Mesenchymal stem cell (in vitro differentiated cells and primary cell): ENCODE measurements at regions not wholly inside any gene's neighbourhood (a gene's known extent, or its start where the extent isn't known, plus 50 kb on each side); places are given as distances from the start of the nearest gene placed in this dataset.

Experiments
- DNase-seq: peaks from one replicate; pipeline ENCODE4 v3.0.0-alpha.2; 2013
- H2AFZ ChIP-seq: one replicate; pipeline ENCODE4 v1.6.1; 2013; ENCODE audit warnings: low read depth, mild to moderate bottlenecking, control low read depth, inconsistent platforms, low read length, moderate library complexity
- H2AK5ac ChIP-seq: 2 replicates; pipeline ENCODE4 v1.6.1; 2013; ENCODE audit warnings: low read length, moderate library complexity, mild to moderate bottlenecking, inconsistent platforms; ENCODE audit not compliant: severe bottlenecking
- H2BK120ac ChIP-seq: one replicate; pipeline ENCODE4 v1.6.1; 2013; ENCODE audit warnings: low read depth, mild to moderate bottlenecking, inconsistent platforms, low read length, moderate library complexity
- H2BK12ac ChIP-seq, 2 experiments: one replicate each; pipeline ENCODE4 v1.6.1; 2013; ENCODE audit warnings: inconsistent platforms in 2 of 2, low read length in 2 of 2, mild to moderate bottlenecking in 2 of 2, moderate library complexity in 2 of 2, control low read depth in 1 of 2
- H2BK15ac ChIP-seq: one replicate; pipeline ENCODE4 v1.6.1; 2013; ENCODE audit warnings: mild to moderate bottlenecking, low read depth, inconsistent platforms; ENCODE audit not compliant: poor library complexity, severe bottlenecking
- H2BK5ac ChIP-seq: 2 replicates; pipeline ENCODE4 v1.6.1; 2013; ENCODE audit warnings: low read depth, mild to moderate bottlenecking, low read length, control low read depth, inconsistent platforms; ENCODE audit not compliant: poor library complexity, severe bottlenecking
- H3K14ac ChIP-seq, 2 experiments: one replicate each; pipeline ENCODE4 v1.6.1; 2013; ENCODE audit warnings: inconsistent platforms in 2 of 2, low read length in 2 of 2, control low read depth in 1 of 2, mild to moderate bottlenecking in 1 of 2, moderate library complexity in 1 of 2
- H3K18ac ChIP-seq, 2 experiments: one replicate each; pipeline ENCODE4 v1.6.1; 2013; ENCODE audit warnings: inconsistent platforms in 2 of 2, low read length in 2 of 2, control low read depth in 1 of 2, low read depth in 1 of 2, mild to moderate bottlenecking in 1 of 2
- H3K23ac ChIP-seq, 2 experiments: one replicate each; pipeline ENCODE4 v1.6.1; 2013; ENCODE audit warnings: inconsistent platforms in 2 of 2, low read length in 2 of 2, mild to moderate bottlenecking in 2 of 2, moderate library complexity in 2 of 2, control low read depth in 1 of 2
- H3K27ac ChIP-seq: 2 replicates; pipeline ENCODE4 v1.5.1; 2013; ENCODE audit warnings: mild to moderate bottlenecking, moderate library complexity, low read length, control low read depth, inconsistent platforms; ENCODE audit not compliant: poor library complexity, severe bottlenecking
- H3K27me3 ChIP-seq, 2 experiments: 2 replicates each; pipeline versions ENCODE4 v1.6.1 to v1.7.0; 2013; ENCODE audit warnings: low read length in 2 of 2, mild to moderate bottlenecking in 2 of 2, moderate library complexity in 2 of 2, control low read depth in 1 of 2, inconsistent platforms in 1 of 2; ENCODE audit not compliant: control insufficient read depth in 1 of 2, insufficient read depth in 1 of 2
- H3K36me3 ChIP-seq, 2 experiments: 2 replicates each; pipeline versions ENCODE4 v1.6.1 to v1.7.0; 2013; ENCODE audit warnings: low read length in 2 of 2, control low read depth in 1 of 2, inconsistent platforms in 1 of 2, low read depth in 1 of 2, mild to moderate bottlenecking in 1 of 2; ENCODE audit not compliant: insufficient read depth in 2 of 2, control insufficient read depth in 1 of 2
- H3K4ac ChIP-seq, 2 experiments: one replicate each; pipeline ENCODE4 v1.6.1; 2013; ENCODE audit warnings: inconsistent platforms in 2 of 2, low read length in 2 of 2, mild to moderate bottlenecking in 2 of 2, moderate library complexity in 2 of 2, control low read depth in 1 of 2, low read depth in 1 of 2
- H3K4me1 ChIP-seq: 2 replicates; pipeline ENCODE4 v1.6.1; 2013; ENCODE audit warnings: low read depth, low read length, control low read depth; ENCODE audit not compliant: control insufficient read depth, insufficient read depth
- H3K4me2 ChIP-seq: 2 replicates; pipeline ENCODE4 v1.6.1; 2013; ENCODE audit warnings: low read length, mild to moderate bottlenecking, inconsistent platforms; ENCODE audit not compliant: poor library complexity, severe bottlenecking
- H3K4me3 ChIP-seq, 2 experiments: 2 replicates each; pipeline versions ENCODE4 v1.5.1 to v1.7.0; 2013; ENCODE audit warnings: low read length in 2 of 2, mild to moderate bottlenecking in 2 of 2, control low read depth in 1 of 2, low read depth in 1 of 2; ENCODE audit not compliant: insufficient read depth in 1 of 2
- H3K79me1 ChIP-seq: replicated peaks from 2 replicates; pipeline ENCODE4 v1.6.1; 2013; ENCODE audit warnings: mild to moderate bottlenecking, control low read depth, low read length, inconsistent platforms; ENCODE audit not compliant: poor library complexity, severe bottlenecking
- H3K9ac ChIP-seq: 2 replicates; pipeline ENCODE4 v1.7.0; 2013; ENCODE audit warnings: mild to moderate bottlenecking, low read length, moderate library complexity
- H3K9me3 ChIP-seq: 2 replicates; pipeline ENCODE4 v1.7.0; 2013; ENCODE audit warnings: mild to moderate bottlenecking, low read length; ENCODE audit not compliant: control insufficient read depth
- H4K8ac ChIP-seq: one replicate; pipeline ENCODE4 v1.6.1; 2013; ENCODE audit warnings: inconsistent platforms, mild to moderate bottlenecking, low read length, moderate library complexity
- H4K91ac ChIP-seq: one replicate; pipeline ENCODE4 v1.6.1; 2013; ENCODE audit warnings: mild to moderate bottlenecking, low read length, inconsistent platforms
- WGBS: methylation state at CpG from one replicate; pipeline ENCODE4 v1.1.7; 2013; ENCODE audit warnings: mixed read lengths; 5-methylcytosine and 5-hydroxymethylcytosine counted together

- Histone ChIP-seq H3K4ac (no peak overlapping the region), H2AK5ac (no peak overlapping the region), H3K27ac (no peak overlapping the region)
These were observed 931.1 kb upstream of the EYS start for GRCh38 chr6:66638099-66638498.

GRCh38 chr6:66628917-66629316 is 921.9 kb upstream of the EYS start:
- Histone ChIP-seq H2BK15ac (no peak overlapping the region), H3K27me3 (no peaks in the 10 kb centered on the region), H2AK5ac (no peak overlapping the region), H2BK120ac (no peak overlapping the region), H3K23ac (no peak overlapping the region), H2BK12ac (no peak overlapping the region), H3K18ac (no peak overlapping the region), H2BK5ac (no peak overlapping the region), H3K9ac (no peak overlapping the region), H3K4me1 (no peaks in the 10 kb centered on the region), H2AFZ (no peak overlapping the region), H4K8ac (no peak overlapping the region), H3K4ac (no peak overlapping the region), H3K27ac (no peak overlapping the region), H3K4me2 (no peak overlapping the region), H3K79me1 (no peaks in the 10 kb centered on the region), H3K9me3 (peaks cover 10% of the 10 kb centered on the region), H3K4me3 (no peak overlapping the region), H3K14ac (no peak overlapping the region), H4K91ac (no peak overlapping the region), H3K36me3 (no peaks in the 10 kb centered on the region)
- DNase-seq = peak; percentile 21

More at GRCh38 chr6:66638099-66638498, 931.1 kb upstream of the EYS start:
- Histone ChIP-seq H2BK12ac (no peak overlapping the region), H2BK120ac (no peak overlapping the region), H3K79me1 (no peaks in the 10 kb centered on the region), H3K4me3 (no peak overlapping the region), H3K4me1 (no peaks in the 10 kb centered on the region), H3K36me3 (no peaks in the 10 kb centered on the region), H2BK15ac (no peak overlapping the region), H3K9ac (no peak overlapping the region), H3K23ac (no peak overlapping the region), H2AFZ (no peak overlapping the region), H4K91ac (no peak overlapping the region), H3K4me2 (no peak overlapping the region), H3K9me3 (peaks cover 2% of the 10 kb centered on the region), H3K27me3 (no peaks in the 10 kb centered on the region), H3K14ac (no peak overlapping the region), H4K8ac (no peak overlapping the region), H2BK5ac (no peak overlapping the region), H3K18ac (no peak overlapping the region)
- no peak for DNase-seq
- WGBS = 87% methylated on average over 5 of the region's 5 CpGs

- Histone ChIP-seq H3K27me3 (no peaks in the 10 kb centered on the region), H2AK5ac (no peak overlapping the region), H3K4me3 (no peak overlapping the region), H3K9me3 (peaks cover 6% of the 10 kb centered on the region), H3K36me3 (no peaks in the 10 kb centered on the region), H3K27ac (no peak overlapping the region), H4K91ac (no peak overlapping the region), H2BK5ac (no peak overlapping the region), H3K79me1 (no peaks in the 10 kb centered on the region), H3K14ac (no peak overlapping the region), H3K23ac (no peak overlapping the region), H3K4me1 (no peaks in the 10 kb centered on the region), H3K18ac (no peak overlapping the region), H2BK15ac (no peak overlapping the region), H2BK12ac (no peak overlapping the region), H3K4ac (no peak overlapping the region), H4K8ac (no peak overlapping the region), H3K9ac (no peak overlapping the region), H2BK120ac (no peak overlapping the region), H3K4me2 (no peak overlapping the region), H2AFZ (no peak overlapping the region)
- no peak for DNase-seq
- 85% methylated on average over 1 of the region's 1 CpG for WGBS
These were observed 916.0 kb upstream of the EYS start for GRCh38 chr6:66623050-66623449.

GRCh38 chr6:66605971-66606370 is 898.9 kb upstream of the EYS start:
- H3K27me3 ChIP-seq = no peaks in the 10 kb centered on the region
- peak overlapping the region in 1 of 2 experiments; percentile 59 for H3K18ac ChIP-seq
- peak; percentile 67 for DNase-seq
- no peak overlapping the region for H2BK120ac ChIP-seq
- H3K9ac ChIP-seq = no peak overlapping the region
- no peak overlapping the region for H2BK12ac ChIP-seq
- H4K8ac ChIP-seq = no peak overlapping the region
- no peak overlapping the region for H2AK5ac ChIP-seq
- peaks cover 5% of the 10 kb centered on the region for H3K9me3 ChIP-seq
- no peak overlapping the region for H3K4ac ChIP-seq
- no peaks in the 10 kb centered on the region for H3K36me3 ChIP-seq
- H3K23ac ChIP-seq = no peak overlapping the region
- peaks cover 2% of the 10 kb centered on the region for H3K4me1 ChIP-seq
- H3K4me3 ChIP-seq = no peak overlapping the region
- no peaks in the 10 kb centered on the region for H3K79me1 ChIP-seq
- H2AFZ ChIP-seq = no peak overlapping the region
- no peak overlapping the region for H4K91ac ChIP-seq
- no peak overlapping the region for H3K4me2 ChIP-seq
- H2BK5ac ChIP-seq = no peak overlapping the region
- no peak overlapping the region for H3K14ac ChIP-seq
- 17% methylated on average over 1 of the region's 1 CpG for WGBS
- H3K27ac ChIP-seq = no peak overlapping the region
- no peak overlapping the region for H2BK15ac ChIP-seq
